ENCODE measurements at regions not wholly inside any gene's neighbourhood (a gene's known extent, or its start where the extent isn't known, plus 50 kb on each side); places are given as distances from the start of the nearest gene placed in this dataset.

- no peaks in the 10 kb centered on the region for H3K36me3 ChIP-seq (ENCODE audit: insufficient read depth, low read length)
- H3K4me3 ChIP-seq (ENCODE audit: low read length) = no peak overlapping the region
- no peaks in the 10 kb centered on the region; the same call in 1 of the 2 replicates for H3K4me1 ChIP-seq (ENCODE audit: insufficient read depth, low read length)
- no peak overlapping the region for H3K9ac ChIP-seq (ENCODE audit: low read depth, low read length)
- H3K9me3 ChIP-seq (ENCODE audit: insufficient read depth, low read depth, low read length) = no peaks in the 10 kb centered on the region
- no peak overlapping the region for H3K27ac ChIP-seq (ENCODE audit: low read depth, low read length)
- no peaks in the 10 kb centered on the region for H3K27me3 ChIP-seq (ENCODE audit: insufficient read depth, low read length)
Measured at GRCh38 chr15:97215629-97216028, 744.9 kb upstream of the ARRDC4 start.

GRCh38 chr15:97224191-97224641 is 736.3 kb upstream of the ARRDC4 start:
- Histone ChIP-seq H3K4me1 (ENCODE audit: insufficient read depth, low read length) (no peaks in the 10 kb centered on the region), H3K9ac (ENCODE audit: low read depth, low read length) (no peak overlapping the region), H3K27me3 (ENCODE audit: insufficient read depth, low read length) (no peaks in the 10 kb centered on the region), H3K9me3 (ENCODE audit: insufficient read depth, low read depth, low read length) (peaks cover 22% of the 10 kb centered on the region), H3K4me3 (ENCODE audit: low read length) (no peak overlapping the region), H3K27ac (ENCODE audit: low read depth, low read length) (no peak overlapping the region), H3K36me3 (ENCODE audit: insufficient read depth, low read length) (no peaks in the 10 kb centered on the region)
- 97% methylated on average over 44 of the region's 44 CpGs for WGBS

- Histone ChIP-seq H3K36me3 (ENCODE audit: insufficient read depth, low read length) (no peaks in the 10 kb centered on the region), H3K9me3 (ENCODE audit: insufficient read depth, low read depth, low read length) (no peaks in the 10 kb centered on the region), H3K27me3 (ENCODE audit: insufficient read depth, low read length) (no peaks in the 10 kb centered on the region), H3K27ac (ENCODE audit: low read depth, low read length) (no peak overlapping the region), H3K4me3 (ENCODE audit: low read length) (no peak overlapping the region), H3K9ac (ENCODE audit: low read depth, low read length) (no peak overlapping the region), H3K4me1 (ENCODE audit: insufficient read depth, low read length) (no peaks in the 10 kb centered on the region)
- 24% methylated on average over 4 of the region's 9 CpGs for WGBS
Measured at GRCh38 chr15:97234851-97235610, 725.5 kb upstream of the ARRDC4 start.

- Histone ChIP-seq H3K27ac (ENCODE audit: low read depth, low read length) (no peak overlapping the region), H3K4me1 (ENCODE audit: insufficient read depth, low read length) (no peaks in the 10 kb centered on the region), H3K27me3 (ENCODE audit: insufficient read depth, low read length) (no peaks in the 10 kb centered on the region), H3K36me3 (ENCODE audit: insufficient read depth, low read length) (no peaks in the 10 kb centered on the region), H3K9me3 (ENCODE audit: insufficient read depth, low read depth, low read length) (no peaks in the 10 kb centered on the region), H3K4me3 (ENCODE audit: low read length) (no peak overlapping the region), H3K9ac (ENCODE audit: low read depth, low read length) (no peak overlapping the region)
- 64% methylated on average over 6 of the region's 7 CpGs for WGBS
Measured at GRCh38 chr15:97235611-97235985, 724.9 kb upstream of the ARRDC4 start.

GRCh38 chr15:97236140-97236539 is 724.4 kb upstream of the ARRDC4 start:
- Histone ChIP-seq H3K36me3 (ENCODE audit: insufficient read depth, low read length) (no peaks in the 10 kb centered on the region), H3K4me1 (ENCODE audit: insufficient read depth, low read length) (no peaks in the 10 kb centered on the region), H3K27me3 (ENCODE audit: insufficient read depth, low read length) (no peaks in the 10 kb centered on the region), H3K9me3 (ENCODE audit: insufficient read depth, low read depth, low read length) (no peaks in the 10 kb centered on the region), H3K4me3 (ENCODE audit: low read length) (no peak overlapping the region), H3K27ac (ENCODE audit: low read depth, low read length) (no peak overlapping the region), H3K9ac (ENCODE audit: low read depth, low read length) (no peak overlapping the region)
- WGBS = 88% methylated on average over 3 of the region's 5 CpGs

- WGBS = 95% methylated on average over 6 of the region's 6 CpGs
- Histone ChIP-seq H3K9me3 (ENCODE audit: insufficient read depth, low read depth, low read length) (no peaks in the 10 kb centered on the region), H3K4me3 (ENCODE audit: low read length) (no peak overlapping the region), H3K9ac (ENCODE audit: low read depth, low read length) (no peak overlapping the region), H3K27me3 (ENCODE audit: insufficient read depth, low read length) (no peaks in the 10 kb centered on the region), H3K4me1 (ENCODE audit: insufficient read depth, low read length) (no peaks in the 10 kb centered on the region), H3K36me3 (ENCODE audit: insufficient read depth, low read length) (no peaks in the 10 kb centered on the region), H3K27ac (ENCODE audit: low read depth, low read length) (no peak overlapping the region)
Measured at GRCh38 chr15:97237160-97237559, 723.3 kb upstream of the ARRDC4 start.

GRCh38 chr15:97248376-97248775 is 712.1 kb upstream of the ARRDC4 start:
- no peaks in the 10 kb centered on the region for H3K27me3 ChIP-seq (ENCODE audit: insufficient read depth, low read length)
- no peaks in the 10 kb centered on the region for H3K36me3 ChIP-seq (ENCODE audit: insufficient read depth, low read length)
- no peaks in the 10 kb centered on the region for H3K4me1 ChIP-seq (ENCODE audit: insufficient read depth, low read length)
- H3K4me3 ChIP-seq (ENCODE audit: low read length) = no peak overlapping the region
- H3K9ac ChIP-seq (ENCODE audit: low read depth, low read length) = no peak overlapping the region
- H3K9me3 ChIP-seq (ENCODE audit: insufficient read depth, low read depth, low read length) = peaks cover 10% of the 10 kb centered on the region
- 93% methylated on average over 1 of the region's 1 CpG for WGBS
- H3K27ac ChIP-seq (ENCODE audit: low read depth, low read length) = no peak overlapping the region

- Histone ChIP-seq H3K4me3 (ENCODE audit: low read length) (no peak overlapping the region), H3K27ac (ENCODE audit: low read depth, low read length) (no peak overlapping the region), H3K9me3 (ENCODE audit: insufficient read depth, low read depth, low read length) (no peaks in the 10 kb centered on the region), H3K9ac (ENCODE audit: low read depth, low read length) (no peak overlapping the region), H3K27me3 (ENCODE audit: insufficient read depth, low read length) (no peaks in the 10 kb centered on the region), H3K4me1 (ENCODE audit: insufficient read depth, low read length) (no peaks in the 10 kb centered on the region), H3K36me3 (ENCODE audit: insufficient read depth, low read length) (no peaks in the 10 kb centered on the region)
- 71% methylated on average over 3 of the region's 3 CpGs for WGBS
Measured at GRCh38 chr15:97259943-97260342, 700.6 kb upstream of the ARRDC4 start.

GRCh38 chr15:97301166-97301565 is 659.3 kb upstream of the ARRDC4 start:
- WGBS = 98% methylated on average over 3 of the region's 3 CpGs
- H3K4me1 ChIP-seq (ENCODE audit: insufficient read depth, low read length) = peaks cover 10% of the 10 kb centered on the region
- H3K36me3 ChIP-seq (ENCODE audit: insufficient read depth, low read length) = no peaks in the 10 kb centered on the region
- H3K4me3 ChIP-seq (ENCODE audit: low read length) = no peak overlapping the region
- H3K27me3 ChIP-seq (ENCODE audit: insufficient read depth, low read length) = no peaks in the 10 kb centered on the region
- H3K9ac ChIP-seq (ENCODE audit: low read depth, low read length) = no peak overlapping the region
- H3K9me3 ChIP-seq (ENCODE audit: insufficient read depth, low read depth, low read length) = no peaks in the 10 kb centered on the region
- no peak overlapping the region for H3K27ac ChIP-seq (ENCODE audit: low read depth, low read length)

- Histone ChIP-seq H3K27me3 (ENCODE audit: insufficient read depth, low read length) (no peaks in the 10 kb centered on the region), H3K9ac (ENCODE audit: low read depth, low read length) (no peak overlapping the region), H3K9me3 (ENCODE audit: insufficient read depth, low read depth, low read length) (no peaks in the 10 kb centered on the region), H3K36me3 (ENCODE audit: insufficient read depth, low read length) (no peaks in the 10 kb centered on the region), H3K4me1 (ENCODE audit: insufficient read depth, low read length) (no peaks in the 10 kb centered on the region), H3K27ac (ENCODE audit: low read depth, low read length) (no peak overlapping the region), H3K4me3 (ENCODE audit: low read length) (no peak overlapping the region)
- 94% methylated on average over 2 of the region's 3 CpGs for WGBS
Measured at GRCh38 chr15:97316362-97316761, 644.1 kb upstream of the ARRDC4 start.

- H3K9ac ChIP-seq (ENCODE audit: low read depth, low read length) = no peak overlapping the region
- H3K4me3 ChIP-seq (ENCODE audit: low read length) = no peak overlapping the region
- 97% methylated on average over 3 of the region's 3 CpGs for WGBS
- no peaks in the 10 kb centered on the region for H3K4me1 ChIP-seq (ENCODE audit: insufficient read depth, low read length)
- H3K27ac ChIP-seq (ENCODE audit: low read depth, low read length) = no peak overlapping the region
- no peaks in the 10 kb centered on the region for H3K9me3 ChIP-seq (ENCODE audit: insufficient read depth, low read depth, low read length)
- no peaks in the 10 kb centered on the region for H3K36me3 ChIP-seq (ENCODE audit: insufficient read depth, low read length)
- H3K27me3 ChIP-seq (ENCODE audit: insufficient read depth, low read length) = no peaks in the 10 kb centered on the region
Measured at GRCh38 chr15:97317163-97317562, 643.3 kb upstream of the ARRDC4 start.

GRCh38 chr15:97319291-97319690 is 641.2 kb upstream of the ARRDC4 start:
- Histone ChIP-seq H3K9ac (ENCODE audit: low read depth, low read length) (no peak overlapping the region), H3K9me3 (ENCODE audit: insufficient read depth, low read depth, low read length) (no peaks in the 10 kb centered on the region), H3K36me3 (ENCODE audit: insufficient read depth, low read length) (no peaks in the 10 kb centered on the region), H3K4me3 (ENCODE audit: low read length) (no peak overlapping the region), H3K27ac (ENCODE audit: low read depth, low read length) (no peak overlapping the region), H3K27me3 (ENCODE audit: insufficient read depth, low read length) (no peaks in the 10 kb centered on the region), H3K4me1 (ENCODE audit: insufficient read depth, low read length) (no peaks in the 10 kb centered on the region)
- 89% methylated on average over 5 of the region's 5 CpGs for WGBS

Measured in HUES64 (cell line).